H1 (cell line): ENCODE measurements at regions not wholly inside any gene's neighbourhood (a gene's known extent, or its start where the extent isn't known, plus 50 kb on each side); places are given as distances from the start of the nearest gene placed in this dataset.

Experiments used
- CHD2 ChIP-seq: IDR thresholded peaks from 2 replicates; pipeline ENCODE4 v1.6.1; 2012; ENCODE audit warnings: low read length, improper control_type of control experiment
- EGR1 ChIP-seq: IDR thresholded peaks from 2 replicates; pipeline ENCODE4 v1.6.1; 2011; ENCODE audit warnings: low read depth, low read length, borderline replicate concordance
- EZH2 ChIP-seq: fragments of 200-600 bp; sonication (generic); IDR thresholded peaks from 2 replicates; pipeline ENCODE4 v1.7.1; 2012; ENCODE audit warnings: low read depth, mild to moderate bottlenecking, moderate library complexity, low read length, inconsistent platforms; ENCODE audit not compliant: severe bottlenecking
- KDM1A ChIP-seq: fragments of 200-600, 300-600 bp; sonication (generic); IDR thresholded peaks from 2 replicates; pipeline ENCODE4 v1.7.1; 2016; ENCODE audit warnings: mild to moderate bottlenecking, low read length, borderline replicate concordance
- MAFK ChIP-seq: IDR thresholded peaks from 2 replicates; pipeline ENCODE4 v1.6.1; 2012; ENCODE audit warnings: low read depth, mild to moderate bottlenecking, improper control_type of control experiment, low read length
- POLR2A ChIP-seq, 2 experiments: IDR thresholded peaks; 1 replicate in 1 of 2; 2 replicates in 1 of 2; pipeline ENCODE4 v1.6.1; 2011; ENCODE audit warnings: low read depth in 2 of 2, low read length in 2 of 2, mild to moderate bottlenecking in 2 of 2; ENCODE audit errors: control extremely low read depth in 1 of 2
- RAD21 ChIP-seq, 2 experiments: IDR thresholded peaks in 1 of 2; conservative IDR thresholded peaks in 1 of 2; 2 replicates each; pipeline ENCODE4 v1.6.1; 2011; ENCODE audit warnings: low read depth in 2 of 2, low read length in 2 of 2, improper control_type of control experiment in 1 of 2, inconsistent platforms in 1 of 2, mild to moderate bottlenecking in 1 of 2, moderate library complexity in 1 of 2
- SIN3A ChIP-seq, 2 experiments: IDR thresholded peaks in 1 of 2; conservative IDR thresholded peaks in 1 of 2; 2 replicates each; pipeline ENCODE4 v1.6.1; 2011 to 2012; ENCODE audit warnings: low read length in 2 of 2, improper control_type of control experiment in 1 of 2, low read depth in 1 of 2, mild to moderate bottlenecking in 1 of 2
- SUZ12 ChIP-seq: fragments of 200-600 bp; sonication (generic); IDR thresholded peaks from 2 replicates; pipeline ENCODE4 v1.6.1; 2012; ENCODE audit warnings: mild to moderate bottlenecking, inconsistent platforms, low read length, moderate library complexity, mixed read lengths
- TF ChIP-seq, protein P1 (sequence below), 3 experiments: IDR thresholded peaks; 1 replicate in 2 of 3; 2 replicates in 1 of 3; pipeline versions ENCODE4 v1.5.1 to v1.6.1; 2011; ENCODE audit warnings: low read length in 3 of 3, mild to moderate bottlenecking in 3 of 3, inconsistent platforms in 2 of 3, low read depth in 1 of 3, moderate library complexity in 1 of 3; ENCODE audit not compliant: insufficient read depth in 1 of 3; ENCODE audit errors: control extremely low read depth in 1 of 3
- TF ChIP-seq, protein P2 (sequence below): IDR thresholded peaks from 2 replicates; pipeline ENCODE4 v1.6.1; 2011; ENCODE audit warnings: low read depth, mild to moderate bottlenecking, low read length; ENCODE audit not compliant: insufficient read depth

DNA sequence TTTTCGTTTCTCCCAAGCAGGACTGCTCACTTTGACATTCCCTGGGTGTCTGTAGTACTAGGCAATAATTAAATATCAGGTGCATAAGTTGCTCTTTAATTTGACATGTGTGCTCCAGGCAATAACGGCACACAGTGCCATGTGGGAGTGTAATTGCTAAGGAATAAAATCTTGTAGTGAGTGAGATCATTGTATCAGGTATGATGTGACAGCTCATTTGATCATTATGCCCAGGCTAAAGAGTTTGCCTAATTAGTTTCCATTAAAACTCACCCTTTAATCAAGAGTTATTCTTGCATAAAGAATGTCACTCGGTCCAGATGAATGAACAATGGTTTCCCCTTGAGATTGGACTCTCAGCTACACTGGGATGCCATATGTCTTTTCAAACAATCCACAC lies 220.0 kb downstream of the INSC start:
- TF ChIP-seq, protein P1, sequence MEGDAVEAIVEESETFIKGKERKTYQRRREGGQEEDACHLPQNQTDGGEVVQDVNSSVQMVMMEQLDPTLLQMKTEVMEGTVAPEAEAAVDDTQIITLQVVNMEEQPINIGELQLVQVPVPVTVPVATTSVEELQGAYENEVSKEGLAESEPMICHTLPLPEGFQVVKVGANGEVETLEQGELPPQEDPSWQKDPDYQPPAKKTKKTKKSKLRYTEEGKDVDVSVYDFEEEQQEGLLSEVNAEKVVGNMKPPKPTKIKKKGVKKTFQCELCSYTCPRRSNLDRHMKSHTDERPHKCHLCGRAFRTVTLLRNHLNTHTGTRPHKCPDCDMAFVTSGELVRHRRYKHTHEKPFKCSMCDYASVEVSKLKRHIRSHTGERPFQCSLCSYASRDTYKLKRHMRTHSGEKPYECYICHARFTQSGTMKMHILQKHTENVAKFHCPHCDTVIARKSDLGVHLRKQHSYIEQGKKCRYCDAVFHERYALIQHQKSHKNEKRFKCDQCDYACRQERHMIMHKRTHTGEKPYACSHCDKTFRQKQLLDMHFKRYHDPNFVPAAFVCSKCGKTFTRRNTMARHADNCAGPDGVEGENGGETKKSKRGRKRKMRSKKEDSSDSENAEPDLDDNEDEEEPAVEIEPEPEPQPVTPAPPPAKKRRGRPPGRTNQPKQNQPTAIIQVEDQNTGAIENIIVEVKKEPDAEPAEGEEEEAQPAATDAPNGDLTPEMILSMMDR (IDR thresholded peaks at IDR 0.05; ENCODE audit: control extremely low read depth in 1 of 3, insufficient read depth in 1 of 3, low read depth in 1 of 3, low read length in 3 of 3): no peak
- TF ChIP-seq MAFK (no peak), POLR2A (IDR thresholded peaks at IDR 0.05; ENCODE audit: control extremely low read depth in 1 of 2, low read depth in 2 of 2, low read length in 2 of 2) (no peak), SUZ12 (no peak), RAD21 (IDR thresholded peaks at IDR 0.05 in 1 of 2, conservative IDR thresholded peaks at IDR 0.05 in 1 of 2; ENCODE audit: low read depth in 2 of 2, low read length in 2 of 2) (no peak), SIN3A (conservative IDR thresholded peaks at IDR 0.05 in 1 of 2, IDR thresholded peaks at IDR 0.05 in 1 of 2; ENCODE audit: low read depth in 1 of 2, low read length in 2 of 2) (no peak), CHD2 (no peak), EGR1 (no peak), KDM1A (no peak), EZH2 (no peak)
- TF ChIP-seq, protein P2, sequence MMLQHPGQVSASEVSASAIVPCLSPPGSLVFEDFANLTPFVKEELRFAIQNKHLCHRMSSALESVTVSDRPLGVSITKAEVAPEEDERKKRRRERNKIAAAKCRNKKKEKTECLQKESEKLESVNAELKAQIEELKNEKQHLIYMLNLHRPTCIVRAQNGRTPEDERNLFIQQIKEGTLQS: no peak
